ENCODE measurements at regions not wholly inside any gene's neighbourhood (a gene's known extent, or its start where the extent isn't known, plus 50 kb on each side); places are given as distances from the start of the nearest gene placed in this dataset.
"Not testable (repeated sequence)": the region's sequence is repeated elsewhere in the genome, so short reads cannot be mapped to it uniquely, and the experiment has no call there.

DNA sequence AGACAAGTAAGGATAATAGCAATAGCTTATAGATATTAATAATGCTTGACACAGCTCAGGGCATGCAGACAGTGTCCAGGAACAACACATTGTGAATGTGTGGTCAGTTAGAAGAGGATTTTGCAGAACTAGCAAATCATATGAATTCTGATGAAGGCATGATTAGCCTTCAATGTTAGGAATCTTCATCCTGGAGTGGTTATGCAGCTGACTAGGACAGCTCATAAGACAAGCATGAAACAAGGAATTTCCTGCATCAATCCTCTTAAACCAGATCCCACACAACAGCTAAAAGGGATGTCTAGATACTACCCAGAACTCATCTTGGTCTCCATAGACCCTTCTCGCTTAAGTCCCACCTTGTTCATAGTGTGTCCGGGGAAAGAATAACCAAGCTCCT lies 499.0 kb upstream of the ATP11B start:
- DNase-seq = no peak

- DNase-seq = no peak
These were observed 498.6 kb upstream of the ATP11B start for GRCh38 chr3:182294696-182295095.

GRCh38 chr3:182300266-182300665 lies 493.0 kb upstream of the ATP11B start:
- DNase-seq = no peak

GRCh38 chr3:182303169-182303568 lies 490.1 kb upstream of the ATP11B start:
- no peak for DNase-seq

- DNase-seq = no peak
These were observed 487.2 kb upstream of the ATP11B start for GRCh38 chr3:182305881-182306665.

GRCh38 chr3:182308328-182308727 lies 485.0 kb upstream of the ATP11B start:
- no peak for DNase-seq

DNA sequence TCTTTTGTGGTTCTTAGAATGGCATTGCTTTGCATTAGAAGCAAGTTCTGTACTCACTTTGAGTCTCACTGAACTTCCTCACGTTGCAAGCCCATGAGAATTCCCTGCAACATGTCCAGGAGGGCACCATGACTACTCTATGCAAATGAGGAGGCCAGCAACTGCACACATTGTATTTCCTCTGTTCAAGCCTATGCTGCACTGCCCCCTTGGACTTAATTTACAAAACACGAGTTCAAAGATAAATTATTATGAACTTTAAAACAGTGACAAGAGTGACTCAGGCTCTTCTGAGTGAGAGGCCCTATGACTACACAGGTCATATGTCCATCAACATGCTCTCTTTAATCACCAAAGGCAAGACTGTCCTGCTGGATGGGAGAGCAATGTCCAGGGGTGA lies 484.2 kb upstream of the ATP11B start:
- no peak for DNase-seq

DNA sequence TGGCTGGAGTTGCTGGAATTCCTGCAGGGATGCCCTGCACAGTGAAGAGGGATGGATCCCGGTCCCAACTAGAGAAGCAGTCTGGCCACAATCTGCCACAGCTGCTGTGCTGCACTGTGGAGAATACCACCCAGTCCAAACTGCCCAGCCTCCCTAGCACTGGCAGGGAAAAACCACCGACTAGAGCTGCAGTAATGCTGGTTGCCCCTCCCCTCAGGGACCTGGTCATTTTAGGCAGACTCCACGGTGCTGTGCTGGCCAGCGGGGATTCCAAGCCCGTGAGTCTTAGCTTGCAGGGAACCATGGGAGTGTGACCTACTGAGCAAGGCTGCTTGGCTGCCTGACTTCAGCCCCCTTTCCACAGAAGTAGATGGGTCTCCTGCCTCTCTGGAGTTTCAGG lies 478.0 kb upstream of the ATP11B start:
- DNase-seq = peak; percentile 58

- DNase-seq = no peak
These were observed 470.1 kb upstream of the ATP11B start for GRCh38 chr3:182323126-182323700.

DNA sequence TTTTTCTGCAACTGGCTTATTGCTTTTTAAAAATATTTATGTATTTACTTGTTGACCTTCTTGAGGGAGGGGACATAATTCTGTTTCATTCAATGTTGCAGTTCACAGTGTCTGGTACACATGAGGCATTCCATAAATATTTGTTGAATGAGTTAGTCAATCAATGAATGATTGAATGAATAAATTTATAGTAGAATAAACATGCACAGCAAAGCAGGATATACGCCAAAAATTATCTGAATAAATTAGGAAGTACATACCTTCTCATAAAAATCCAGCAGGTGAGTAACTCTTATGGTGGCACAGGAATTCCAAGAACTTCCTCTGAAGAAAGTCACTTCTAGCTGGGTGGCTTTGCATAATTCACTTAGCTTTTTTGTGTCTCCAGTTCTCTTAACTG lies 469.4 kb upstream of the ATP11B start:
- no peak for DNase-seq

GRCh38 chr3:182325213-182325950 lies 467.9 kb upstream of the ATP11B start:
- DNase-seq = no peak

DNA sequence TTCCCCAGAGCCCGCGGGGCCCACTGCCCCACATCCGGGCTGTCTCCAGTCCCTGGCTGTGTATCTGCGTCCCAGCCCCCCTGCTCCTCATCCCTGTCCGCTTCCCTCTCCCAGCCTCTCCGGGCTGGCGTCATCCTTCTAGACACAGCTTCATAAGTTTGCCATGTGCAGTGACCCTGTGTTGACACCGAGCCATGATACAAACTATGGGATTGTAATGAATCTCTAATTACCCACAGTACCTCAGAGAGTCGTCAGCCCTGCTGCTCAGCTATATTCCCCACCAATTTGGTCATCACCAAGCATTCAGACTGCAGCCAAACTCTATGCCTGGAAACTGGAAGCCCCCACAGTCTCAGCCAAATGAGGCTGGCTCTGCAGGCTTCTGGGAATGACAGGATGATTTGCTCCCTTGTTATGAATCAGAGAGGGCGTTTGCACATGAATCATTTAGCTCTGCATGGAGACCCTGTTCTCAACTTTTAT lies 466.1 kb upstream of the ATP11B start:
- DNase-seq = peak; percentile 58

DNA sequence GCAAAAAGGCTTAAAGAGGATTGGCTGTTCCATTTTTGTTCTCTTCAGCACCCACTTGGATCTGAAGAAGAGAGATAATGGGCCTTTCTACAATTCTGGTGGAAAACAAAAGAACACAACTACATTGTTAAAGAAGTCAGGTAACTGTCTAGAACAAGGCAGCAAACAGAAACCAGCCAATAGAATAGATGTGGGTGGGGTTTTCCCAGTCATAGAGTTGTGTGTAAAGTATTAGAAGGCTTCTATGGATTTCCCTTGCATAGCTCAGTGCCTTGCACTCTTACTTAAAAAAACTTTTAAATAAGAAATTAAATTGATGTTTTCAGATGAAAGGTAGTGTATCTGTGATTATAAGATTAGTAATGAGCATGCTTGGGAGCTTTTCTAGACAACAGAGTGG lies 462.7 kb upstream of the ATP11B start:
- DNase-seq = no peak

DNA sequence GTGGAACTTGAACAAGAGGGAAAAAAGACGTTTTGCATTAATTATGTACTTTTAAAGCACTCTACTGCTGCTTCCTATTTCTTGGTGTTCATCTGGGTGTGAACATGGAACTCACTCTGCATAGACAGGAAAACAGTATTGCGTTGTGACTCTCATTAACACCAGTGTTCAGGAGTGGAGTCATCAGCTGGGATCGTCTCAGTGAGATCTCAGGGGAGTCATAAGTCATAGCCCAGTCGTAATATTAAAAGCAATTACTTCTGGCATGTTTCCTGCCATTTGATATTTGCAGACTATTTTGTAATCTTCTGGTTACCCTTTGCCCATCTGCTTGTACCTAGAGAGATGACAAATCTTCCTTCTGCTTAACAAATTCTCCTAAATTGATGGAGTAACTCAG lies 462.0 kb upstream of the ATP11B start:
- no peak for DNase-seq

DNA sequence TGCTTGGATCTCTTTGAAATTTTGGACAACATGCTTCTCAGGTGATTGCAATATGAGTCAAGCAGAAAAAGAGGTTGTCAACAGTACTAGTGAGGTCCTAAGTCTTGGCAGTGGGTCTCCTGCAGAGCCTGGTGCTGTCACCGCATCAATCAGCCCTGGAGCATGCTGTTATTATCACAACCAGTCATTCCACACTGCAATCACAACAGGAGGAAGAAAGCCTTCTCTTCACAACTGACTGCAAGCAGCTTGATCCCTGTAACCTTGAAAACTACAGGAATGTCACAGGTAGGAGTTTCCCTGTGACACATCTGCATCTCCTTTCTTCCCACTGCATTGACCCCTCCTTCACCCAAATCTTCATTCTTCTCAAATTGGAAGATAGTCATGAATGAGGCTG lies 451.1 kb upstream of the ATP11B start:
- DNase-seq = peak; percentile 56

- DNase-seq = not testable (repeated sequence)
These were observed 449.3 kb upstream of the ATP11B start for GRCh38 chr3:182344026-182344425.

GRCh38 chr3:182349051-182349450 lies 444.3 kb upstream of the ATP11B start:
- DNase-seq = no peak

DNA sequence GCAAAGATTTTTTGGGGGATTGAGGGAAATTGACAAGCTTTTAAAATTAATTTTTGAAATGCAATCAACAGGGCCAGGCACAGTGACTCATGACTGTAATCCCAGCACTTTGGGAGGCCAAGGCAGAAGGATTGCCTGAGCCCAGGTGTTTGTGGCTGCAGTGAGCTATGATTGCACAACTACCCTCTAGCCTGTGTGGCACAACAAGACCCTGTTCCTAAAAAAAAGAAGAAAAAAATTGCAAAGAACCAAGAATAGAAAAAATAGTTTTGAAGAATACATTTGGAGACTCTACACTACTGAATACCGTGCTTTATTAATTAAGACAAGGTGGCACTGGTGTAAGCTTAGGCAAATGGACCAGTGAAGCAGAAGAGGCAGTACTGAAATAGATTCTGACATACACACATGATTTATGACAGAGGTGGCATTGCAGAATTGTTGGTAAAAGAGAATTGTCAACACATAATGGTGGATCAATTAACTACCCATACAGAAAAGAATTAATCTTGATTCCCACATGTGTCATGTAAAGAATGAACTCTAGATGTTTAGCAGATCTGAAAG lies 443.3 kb upstream of the ATP11B start:
- DNase-seq = no peak

DNA sequence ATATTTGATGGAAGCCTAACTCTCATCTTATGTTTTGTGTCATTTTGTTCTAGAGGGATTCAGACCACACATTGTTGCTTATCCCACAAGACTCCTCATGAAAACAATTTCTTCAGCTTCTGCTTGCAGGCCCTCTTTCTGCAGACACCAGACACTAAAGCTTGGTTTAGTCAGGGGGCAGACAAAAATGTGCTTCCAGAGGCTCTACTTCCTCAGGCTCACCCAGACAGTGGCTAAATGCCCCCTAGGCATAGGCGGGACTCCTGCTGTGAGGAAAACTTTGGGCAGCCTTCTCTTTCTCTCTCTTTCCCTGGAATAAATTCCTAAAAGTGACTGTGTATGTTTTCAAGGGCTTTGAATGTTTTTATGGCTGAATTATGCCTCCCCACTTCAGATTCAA lies 435.4 kb upstream of the ATP11B start:
- DNase-seq = peak; percentile 92

- DNase-seq = no peak
These were observed 429.0 kb upstream of the ATP11B start for GRCh38 chr3:182364323-182364722.

- no peak for DNase-seq
These were observed 428.3 kb upstream of the ATP11B start for GRCh38 chr3:182364723-182365650.

DNA sequence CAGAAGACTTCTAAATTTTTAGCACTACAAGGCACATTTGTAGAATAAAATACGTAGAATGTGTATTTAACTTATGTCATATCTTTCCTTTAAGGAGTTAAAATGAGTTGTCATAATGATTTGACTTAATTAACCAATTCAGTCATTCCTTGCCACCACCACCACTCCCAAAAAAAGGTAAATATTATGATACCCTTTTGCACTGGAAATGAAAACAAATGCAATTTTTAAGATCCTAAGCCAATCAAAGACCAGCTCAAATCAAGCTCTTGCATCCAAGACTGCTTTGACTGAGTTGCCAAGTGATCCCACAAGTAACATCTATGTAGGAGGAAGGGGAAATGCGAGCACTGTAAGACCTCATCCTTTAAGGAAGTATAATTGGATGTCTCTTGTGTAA lies 426.6 kb upstream of the ATP11B start:
- no peak for DNase-seq

All from islet precursor cell (in vitro differentiated cells).